ENCODE measurements at regions not wholly inside any gene's neighbourhood (a gene's known extent, or its start where the extent isn't known, plus 50 kb on each side); places are given as distances from the start of the nearest gene placed in this dataset.

DNA sequence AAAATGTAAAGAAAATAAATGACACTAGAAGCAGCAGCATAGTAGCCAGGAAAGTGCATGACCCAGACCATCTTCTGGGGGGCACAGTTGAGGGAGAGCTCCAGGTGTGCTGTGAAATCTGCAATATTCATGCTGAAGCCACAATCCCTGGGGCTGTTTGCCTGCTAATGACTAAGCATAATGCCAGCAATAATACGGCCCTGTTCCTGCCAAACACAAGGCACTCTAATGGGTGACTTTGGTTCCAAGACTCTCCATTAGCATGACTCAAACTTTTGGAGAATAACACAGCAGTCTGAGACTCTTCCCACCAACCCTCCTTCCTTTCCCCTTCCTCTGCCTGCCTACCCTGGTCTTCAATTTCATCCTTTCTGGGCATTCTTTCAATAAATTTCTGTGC is 77.9 kb upstream of the DOCK10 start:
- H3K27me3 ChIP-seq (ENCODE audit: control insufficient read depth, insufficient read depth, low read length), result no peaks in the 10 kb centered on the region
- ChIA-PET CTCF (no interaction called here), POLR2A (no interaction called here)
- no peaks in the 10 kb centered on the region for H3K36me3 ChIP-seq (ENCODE audit: control insufficient read depth, insufficient read depth, low read length)
- H3K4me3 ChIP-seq (ENCODE audit: low read depth, low read length), result no peak overlapping the region
- no peak for DNase-seq (ENCODE audit: low read depth)
- TF ChIP-seq CTCF (IDR thresholded peaks at IDR 0.05; ENCODE audit: insufficient read depth, low read depth, low read length), result no peak

GRCh38 chr2:225117051-225117716 is 74.9 kb upstream of the DOCK10 start:
- no peaks in the 10 kb centered on the region for H3K27me3 ChIP-seq (ENCODE audit: control insufficient read depth, insufficient read depth, low read length)
- no peak for DNase-seq (ENCODE audit: low read depth)
- no peak overlapping the region for H3K4me3 ChIP-seq (ENCODE audit: low read depth, low read length)
- H3K36me3 ChIP-seq (ENCODE audit: control insufficient read depth, insufficient read depth, low read length), result no peaks in the 10 kb centered on the region
- POLR2A ChIA-PET, result no interaction called here
- TF ChIP-seq CTCF (IDR thresholded peaks at IDR 0.05; ENCODE audit: insufficient read depth, low read depth, low read length), result no peak
- CTCF ChIA-PET, result interaction anchor here (0.5 to 1.6 kb wide), 3 partner anchors 99 to 544 kb away, joined by 3 to 4 read pairs (median 3); no protein-coding TSS in a partner anchor

GRCh38 chr2:225114786-225115323 is 72.6 kb upstream of the DOCK10 start:
- TF ChIP-seq CTCF (IDR thresholded peaks at IDR 0.05; ENCODE audit: insufficient read depth, low read depth, low read length), result no peak
- ChIA-PET CTCF (interaction anchor here (1.0 to 2.1 kb wide), 3 partner anchors 112 to 546 kb away, joined by 3 to 6 read pairs (median 3); no protein-coding TSS in a partner anchor), POLR2A (interaction anchor here (0.8 kb wide), 1 partner anchor 550 kb away, joined by 4 read pairs; no protein-coding TSS in a partner anchor)
- no peak overlapping the region for H3K4me3 ChIP-seq (ENCODE audit: low read depth, low read length)
- DNase-seq (ENCODE audit: low read depth), result no peak
- no peaks in the 10 kb centered on the region for H3K36me3 ChIP-seq (ENCODE audit: control insufficient read depth, insufficient read depth, low read length)
- H3K27me3 ChIP-seq (ENCODE audit: control insufficient read depth, insufficient read depth, low read length), result no peaks in the 10 kb centered on the region

DNA sequence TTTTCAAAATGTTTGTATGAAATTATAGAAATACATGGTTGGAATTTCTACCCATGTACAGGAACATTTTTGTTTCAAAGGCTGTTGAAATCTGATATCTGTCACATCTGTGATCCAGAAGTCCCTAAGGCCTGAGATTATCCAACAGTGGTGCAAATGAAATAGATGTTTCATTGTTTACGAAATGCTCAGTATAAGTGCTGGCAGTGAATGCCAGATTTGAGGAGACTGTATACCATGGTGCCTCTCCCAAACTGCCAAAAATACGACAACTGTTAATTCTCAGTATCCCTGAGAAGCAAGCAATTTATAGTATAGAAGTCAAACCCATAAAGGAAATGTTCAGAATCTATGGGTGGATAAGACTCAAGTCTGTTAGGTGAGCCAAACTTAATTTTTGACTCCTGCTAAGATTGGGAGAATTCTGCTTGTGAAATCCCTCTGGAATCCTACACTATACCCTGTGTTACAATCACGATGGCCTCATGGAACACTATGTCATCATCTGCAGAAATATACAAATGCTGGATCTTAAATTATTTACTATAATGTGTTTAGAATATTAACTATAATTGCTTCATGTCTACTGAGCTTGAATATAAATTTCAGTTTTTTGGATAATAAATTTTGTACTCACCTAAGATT is 71.2 kb upstream of the DOCK10 start:
- no peak for DNase-seq (ENCODE audit: low read depth)
- Histone ChIP-seq H3K4me3 (ENCODE audit: low read depth, low read length) (no peak overlapping the region), H3K27me3 (ENCODE audit: control insufficient read depth, insufficient read depth, low read length) (no peaks in the 10 kb centered on the region), H3K36me3 (ENCODE audit: control insufficient read depth, insufficient read depth, low read length) (no peaks in the 10 kb centered on the region)
- no peak for TF ChIP-seq CTCF (IDR thresholded peaks at IDR 0.05; ENCODE audit: insufficient read depth, low read depth, low read length)
- ChIA-PET POLR2A (interaction anchor here (0.5 kb wide), 1 partner anchor 295 kb away, joined by 14 read pairs; no protein-coding TSS in a partner anchor), CTCF (interaction anchor here (0.8 kb wide), 1 partner anchor 118 kb away, joined by 3 read pairs; no protein-coding TSS in a partner anchor)

DNA sequence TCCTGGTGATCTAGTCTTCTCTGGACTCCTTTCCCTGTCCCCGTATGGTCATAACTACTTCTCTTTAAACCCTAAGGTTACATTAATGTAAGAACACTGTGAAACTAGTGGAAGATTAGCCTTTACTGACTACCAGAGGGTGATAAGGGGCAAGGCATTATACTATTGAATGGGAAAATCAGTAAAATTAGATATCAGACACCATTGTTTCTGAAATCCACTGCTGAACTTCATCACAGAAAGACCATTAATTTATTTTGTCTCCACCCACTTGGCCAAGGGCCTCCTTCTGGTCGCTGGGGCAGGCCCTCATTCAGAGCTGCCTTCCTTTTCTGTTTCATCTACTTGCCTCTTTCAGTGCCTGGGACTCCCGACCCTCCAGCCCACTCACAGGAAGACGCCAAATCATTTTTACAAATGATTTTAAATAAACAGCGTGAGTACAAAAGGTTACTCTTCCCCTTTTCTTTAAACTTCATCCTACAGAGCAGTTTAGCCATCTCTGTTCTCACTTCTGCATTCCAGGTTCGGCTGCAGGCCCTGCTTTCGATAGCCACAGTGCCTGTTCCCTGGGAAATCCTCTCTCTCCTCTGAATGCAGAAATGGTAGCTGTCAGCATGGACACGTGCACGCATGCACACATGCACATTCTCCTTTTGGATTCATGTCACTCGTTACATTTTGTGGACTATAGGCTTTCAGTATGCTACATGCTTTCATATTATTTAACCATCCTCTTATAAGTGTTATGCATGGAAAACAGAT is 70.3 kb upstream of the DOCK10 start:
- no peaks in the 10 kb centered on the region for H3K36me3 ChIP-seq (ENCODE audit: control insufficient read depth, insufficient read depth, low read length)
- CTCF ChIA-PET, result no interaction called here
- DNase-seq (ENCODE audit: low read depth), result no peak
- H3K4me3 ChIP-seq (ENCODE audit: low read depth, low read length), result no peak overlapping the region
- no peak for TF ChIP-seq CTCF (IDR thresholded peaks at IDR 0.05; ENCODE audit: insufficient read depth, low read depth, low read length)
- POLR2A ChIA-PET, result no interaction called here
- H3K27me3 ChIP-seq (ENCODE audit: control insufficient read depth, insufficient read depth, low read length), result no peaks in the 10 kb centered on the region
